Endodermal cell (in vitro differentiated cells): ENCODE measurements at regions not wholly inside any gene's neighbourhood (a gene's known extent, or its start where the extent isn't known, plus 50 kb on each side); places are given as distances from the start of the nearest gene placed in this dataset.

ENCODE experiments used
- DNase-seq: peaks from one replicate; pipeline ENCODE4 v3.0.0-alpha.2; 2017
- H3K27ac ChIP-seq: 2 replicates; pipeline ENCODE4 v1.5.1; 2013; ENCODE audit warnings: mild to moderate bottlenecking, low read depth, low read length, moderate library complexity
- H3K27me3 ChIP-seq: 2 replicates; pipeline ENCODE4 v1.6.1; 2013; ENCODE audit warnings: mild to moderate bottlenecking, low read length, moderate library complexity; ENCODE audit not compliant: insufficient read depth, control insufficient read depth, poor library complexity, severe bottlenecking
- H3K36me3 ChIP-seq: 2 replicates; pipeline ENCODE4 v1.7.0; 2013; ENCODE audit warnings: mild to moderate bottlenecking, low read length, moderate library complexity; ENCODE audit not compliant: control insufficient read depth, insufficient read depth
- H3K4me1 ChIP-seq: one replicate; pipeline ENCODE4 v1.7.0; 2013; ENCODE audit warnings: low read length; ENCODE audit not compliant: control insufficient read depth, insufficient read depth
- H3K4me3 ChIP-seq: 2 replicates; pipeline ENCODE4 v1.5.1; 2013; ENCODE audit warnings: mild to moderate bottlenecking, low read length, moderate library complexity
- H3K9ac ChIP-seq: 2 replicates; pipeline ENCODE4 v1.6.1; 2013; ENCODE audit warnings: mild to moderate bottlenecking, low read length, moderate library complexity; ENCODE audit not compliant: poor library complexity, severe bottlenecking; ENCODE audit errors: extremely low read depth
- H3K9me3 ChIP-seq: 2 replicates; pipeline ENCODE4 v1.6.1; 2013; ENCODE audit warnings: mild to moderate bottlenecking, low read length, moderate library complexity; ENCODE audit not compliant: control insufficient read depth
- H3K27ac Mint-ChIP-seq: 2 replicates; pipeline ENCODE4 v1.8.0; 2020; ENCODE audit warnings: mixed read lengths
- H3K27me3 Mint-ChIP-seq: 2 replicates; pipeline ENCODE4 v1.8.0; 2021; ENCODE audit warnings: mild to moderate bottlenecking, mixed read lengths; ENCODE audit not compliant: insufficient read depth
- H3K36me3 Mint-ChIP-seq: 2 replicates; pipeline ENCODE4 v1.8.0; 2020; ENCODE audit warnings: low read depth, mixed read lengths
- H3K4me1 Mint-ChIP-seq: 2 replicates; pipeline ENCODE4 v1.8.0; 2020; ENCODE audit warnings: mixed read lengths
- H3K4me3 Mint-ChIP-seq: 2 replicates; pipeline ENCODE4 v1.8.0; 2020; ENCODE audit warnings: mild to moderate bottlenecking, moderate library complexity, mixed read lengths
- H3K9me3 Mint-ChIP-seq: 2 replicates; pipeline ENCODE4 v1.8.0; 2020; ENCODE audit warnings: mild to moderate bottlenecking, mixed read lengths
- WGBS, 2 experiments: methylation state at CpG; one replicate each; pipeline versions ENCODE4 v1.1.5 to v1.1.7; 2013; ENCODE audit warnings: missing lambda C conversion rate in 2 of 2, mixed read lengths in 1 of 2; ENCODE audit not compliant: insufficient coverage in 1 of 2, insufficient read length in 1 of 2; 5-methylcytosine and 5-hydroxymethylcytosine counted together
- TF ChIP-seq, protein P1 (sequence below): fragments of 200-600 bp; sonication (generic); conservative IDR thresholded peaks from 2 replicates; pipeline ENCODE4 v1.5.0; 2021; ENCODE audit warnings: antibody characterized with exemption, mild to moderate bottlenecking

DNA sequence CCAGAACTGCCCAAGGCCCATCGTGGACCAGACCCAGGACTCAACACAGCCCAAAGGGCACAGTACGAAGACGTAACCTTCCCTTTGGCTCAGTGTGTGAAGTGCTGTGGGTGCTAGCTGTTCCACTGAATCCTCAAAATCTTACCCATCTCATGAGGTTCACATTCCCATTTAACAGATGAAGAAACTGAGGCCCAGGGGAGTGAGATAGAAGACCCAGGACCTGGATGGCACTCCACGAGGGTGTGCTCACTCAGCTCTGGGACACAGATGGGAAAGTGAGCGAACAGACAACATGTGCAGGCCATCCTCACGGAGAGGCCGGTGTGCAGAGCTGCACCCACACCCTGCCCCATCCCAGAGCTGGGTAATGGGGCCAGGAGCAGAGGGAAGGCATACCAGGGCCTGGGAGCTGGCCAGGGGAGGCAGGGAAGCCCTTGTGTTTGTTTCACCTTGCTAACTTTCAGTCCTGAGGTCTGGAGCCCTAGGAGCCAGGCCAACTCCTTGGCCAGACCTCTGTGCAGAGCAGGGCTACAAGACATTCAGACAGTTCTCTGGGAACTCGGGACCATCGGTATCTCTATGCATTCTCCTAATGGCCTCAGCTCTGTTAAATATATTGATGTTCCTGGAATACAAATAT, 100.3 kb upstream of the ZMIZ1 start:
- 85 to 89% methylated on average over 4 to 9 of the region's 9 CpGs for WGBS, 2 experiments
- Histone ChIP-seq H3K27me3 (no peaks in the 10 kb centered on the region), H3K4me3 (no peak overlapping the region), H3K4me1 (peaks cover 9% of the 10 kb centered on the region), H3K27ac (no peak overlapping the region), H3K9ac (no peak overlapping the region), H3K9me3 (no peaks in the 10 kb centered on the region), H3K36me3 (no peaks in the 10 kb centered on the region)
- no peak for DNase-seq
- Mint-ChIP-seq H3K9me3 (no peaks in the 10 kb centered on the region), H3K36me3 (no peaks in the 10 kb centered on the region), H3K27me3 (no peaks in the 10 kb centered on the region), H3K27ac (peak overlapping the region; percentile 17), H3K4me1 (peaks cover 17% of the 10 kb centered on the region), H3K4me3 (no peak overlapping the region)
- TF ChIP-seq, protein P1, sequence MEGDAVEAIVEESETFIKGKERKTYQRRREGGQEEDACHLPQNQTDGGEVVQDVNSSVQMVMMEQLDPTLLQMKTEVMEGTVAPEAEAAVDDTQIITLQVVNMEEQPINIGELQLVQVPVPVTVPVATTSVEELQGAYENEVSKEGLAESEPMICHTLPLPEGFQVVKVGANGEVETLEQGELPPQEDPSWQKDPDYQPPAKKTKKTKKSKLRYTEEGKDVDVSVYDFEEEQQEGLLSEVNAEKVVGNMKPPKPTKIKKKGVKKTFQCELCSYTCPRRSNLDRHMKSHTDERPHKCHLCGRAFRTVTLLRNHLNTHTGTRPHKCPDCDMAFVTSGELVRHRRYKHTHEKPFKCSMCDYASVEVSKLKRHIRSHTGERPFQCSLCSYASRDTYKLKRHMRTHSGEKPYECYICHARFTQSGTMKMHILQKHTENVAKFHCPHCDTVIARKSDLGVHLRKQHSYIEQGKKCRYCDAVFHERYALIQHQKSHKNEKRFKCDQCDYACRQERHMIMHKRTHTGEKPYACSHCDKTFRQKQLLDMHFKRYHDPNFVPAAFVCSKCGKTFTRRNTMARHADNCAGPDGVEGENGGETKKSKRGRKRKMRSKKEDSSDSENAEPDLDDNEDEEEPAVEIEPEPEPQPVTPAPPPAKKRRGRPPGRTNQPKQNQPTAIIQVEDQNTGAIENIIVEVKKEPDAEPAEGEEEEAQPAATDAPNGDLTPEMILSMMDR, result no peak

DNA sequence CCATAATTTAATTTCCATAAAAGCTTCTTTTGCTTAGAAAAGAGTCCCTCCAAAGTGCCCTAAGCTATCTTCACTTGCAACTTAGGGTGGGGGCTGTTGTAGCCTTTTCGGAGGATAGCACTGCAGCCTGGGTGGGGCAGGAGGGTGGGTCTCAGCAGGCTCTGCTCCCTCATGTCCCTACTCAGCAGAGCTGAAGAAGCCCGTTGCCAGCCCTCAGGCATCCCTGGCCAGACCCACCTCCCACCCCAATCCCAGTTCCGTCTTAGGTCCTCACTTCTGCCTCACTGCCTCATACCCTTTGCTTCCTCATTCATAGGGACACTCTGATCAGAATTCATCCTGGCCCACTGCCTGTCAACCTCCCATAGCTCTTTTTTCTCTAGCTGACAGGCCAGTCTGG, 99.8 kb upstream of the ZMIZ1 start:
- Histone ChIP-seq H3K4me1 (peaks cover 9% of the 10 kb centered on the region), H3K27me3 (no peaks in the 10 kb centered on the region), H3K27ac (no peak overlapping the region), H3K9ac (no peak overlapping the region), H3K4me3 (no peak overlapping the region), H3K9me3 (no peaks in the 10 kb centered on the region), H3K36me3 (no peaks in the 10 kb centered on the region)
- Mint-ChIP-seq H3K4me3 (no peak overlapping the region), H3K9me3 (no peaks in the 10 kb centered on the region), H3K4me1 (peaks cover 16% of the 10 kb centered on the region), H3K36me3 (no peaks in the 10 kb centered on the region), H3K27me3 (no peaks in the 10 kb centered on the region), H3K27ac (no peak overlapping the region)
- DNase-seq, result no peak
- TF ChIP-seq, protein P1, result no peak
- WGBS, 2 experiments, result 83 to 88% methylated on average over 1 to 3 of the region's 3 CpGs

DNA sequence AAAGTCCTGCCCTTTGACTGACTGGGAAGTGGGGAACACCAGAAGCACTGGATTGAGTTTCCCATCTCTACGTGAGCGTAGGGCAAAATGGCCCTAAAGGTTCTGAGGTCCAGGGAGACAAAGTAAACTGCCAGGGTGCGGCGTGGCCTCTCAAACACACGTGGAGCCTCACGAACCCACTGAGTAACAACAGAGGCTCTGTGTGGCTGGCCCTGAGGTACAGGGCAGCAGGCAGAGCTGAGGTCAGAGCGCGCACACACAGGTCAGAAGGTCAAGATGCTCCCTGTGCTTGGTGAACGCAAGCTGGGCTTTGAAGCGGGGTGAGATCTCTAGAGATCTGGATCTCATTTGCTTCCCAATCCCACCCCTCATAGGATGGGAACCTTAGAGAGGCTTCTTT, 99.0 kb upstream of the ZMIZ1 start:
- Histone ChIP-seq H3K27me3 (no peaks in the 10 kb centered on the region), H3K9ac (no peak overlapping the region), H3K9me3 (no peaks in the 10 kb centered on the region), H3K4me3 (no peak overlapping the region), H3K4me1 (peaks cover 14% of the 10 kb centered on the region), H3K27ac (no peak overlapping the region), H3K36me3 (no peaks in the 10 kb centered on the region)
- Mint-ChIP-seq H3K36me3 (no peaks in the 10 kb centered on the region), H3K27ac (no peak overlapping the region), H3K9me3 (no peaks in the 10 kb centered on the region), H3K27me3 (no peaks in the 10 kb centered on the region), H3K4me1 (peaks cover 19% of the 10 kb centered on the region), H3K4me3 (no peak overlapping the region)
- no peak for DNase-seq
- TF ChIP-seq, protein P1, result no peak
- 48 to 92% methylated on average over 3 to 10 of the region's 10 CpGs for WGBS, 2 experiments
